HEK293 (cell line): ENCODE measurements at regions not wholly inside any gene's neighbourhood (a gene's known extent, or its start where the extent isn't known, plus 50 kb on each side); places are given as distances from the start of the nearest gene placed in this dataset.
A peak's percentile ranks its signal among the peaks of the same experiment; 100 is the strongest.

Experiments
- CTCF ChIA-PET: fragments of 350-600 bp; formaldehyde crosslinking; extraction: SDS; loops from one replicate; lab custom pipeline; 2021; ENCODE audit warnings: antibody characterized with exemption; lab: Yijun Ruan, JAX
- POLR2A ChIA-PET: fragments of 300-600 bp; formaldehyde crosslinking; extraction: SDS; loops from one replicate; lab custom pipeline; 2020; ENCODE audit warnings: antibody characterized with exemption, inconsistent platforms; lab: Yijun Ruan, JAX
- H3K27ac ChIP-seq: fragments of 200-500 bp; sonication (Bioruptor generic); 2 replicates; pipeline ENCODE4 v1.5.1; 2014; ENCODE audit warnings: low read depth, low read length, control low read depth, inconsistent platforms; ENCODE audit errors: extremely low read depth
- H3K36me3 ChIP-seq, 2 experiments: fragments of 200-500 bp in 1 of 2; sonication (Bioruptor generic) in 1 of 2; 1 replicate in 1 of 2; 2 replicates in 1 of 2; pipeline ENCODE4 v1.5.1; 2014 to 2017; ENCODE audit warnings: inconsistent platforms in 2 of 2, low read length in 2 of 2; ENCODE audit not compliant: control insufficient read depth in 2 of 2, insufficient read depth in 1 of 2
- H3K4me1 ChIP-seq: fragments of 200-500 bp; sonication (Bioruptor generic); 2 replicates; pipeline ENCODE4 v1.5.1; 2014; ENCODE audit warnings: mild to moderate bottlenecking, low read length, inconsistent platforms; ENCODE audit not compliant: control insufficient read depth, insufficient read depth
- H3K4me3 ChIP-seq: 2 replicates; pipeline ENCODE4 v1.5.1; 2011; ENCODE audit warnings: low read depth, mild to moderate bottlenecking, control low read depth, low read length, moderate library complexity
- H3K9me3 ChIP-seq: fragments of 200-500 bp; sonication (Bioruptor generic); 2 replicates; pipeline ENCODE4 v1.5.1; 2014; ENCODE audit warnings: low read depth, low read length, inconsistent platforms; ENCODE audit not compliant: control insufficient read depth, insufficient read depth
- HOXA7 ChIP-seq: sonication (generic); formaldehyde crosslinking; IDR thresholded peaks from 2 replicates; pipeline ENCODE4 v1.8.1; 2022; ENCODE audit warnings: missing genetic modification reagents, borderline replicate concordance
- SCRT2 ChIP-seq: fragments of 450-650 bp; formaldehyde crosslinking; IDR thresholded peaks from 2 replicates; pipeline ENCODE4 v1.5.1; 2016; ENCODE audit warnings: missing biosample characterization, missing genetic modification characterization
- SP3 ChIP-seq: fragments of 450-650 bp; formaldehyde crosslinking; IDR thresholded peaks from 2 replicates; pipeline ENCODE4 v1.5.1; 2016; ENCODE audit warnings: missing biosample characterization, missing genetic modification characterization
- TRIM28 ChIP-seq: IDR thresholded peaks from 2 replicates; pipeline ENCODE4 v1.6.1; 2011; ENCODE audit warnings: low read length, control low read depth, borderline replicate concordance
- ZBTB1 ChIP-seq: fragments of 450-650 bp; formaldehyde crosslinking; IDR thresholded peaks from 2 replicates; pipeline ENCODE4 v1.5.1; 2016; ENCODE audit warnings: missing biosample characterization, missing genetic modification characterization
- ZFHX2 ChIP-seq: fragments of 450-650 bp; formaldehyde crosslinking; conservative IDR thresholded peaks from 2 replicates; pipeline ENCODE4 v1.5.1; 2016; ENCODE audit warnings: missing biosample characterization, missing genetic modification characterization
- ZFP37 ChIP-seq: fragments of 450-650 bp; formaldehyde crosslinking; IDR thresholded peaks from 2 replicates; pipeline ENCODE4 v1.5.1; 2016; ENCODE audit warnings: missing biosample characterization, missing genetic modification characterization
- ZNF114 ChIP-seq: fragments of 450-650 bp; formaldehyde crosslinking; IDR thresholded peaks from 2 replicates; pipeline ENCODE4 v1.5.0; 2017; ENCODE audit warnings: missing biosample characterization, missing genetic modification characterization
- ZNF202 ChIP-seq: fragments of 450-650 bp; formaldehyde crosslinking; IDR thresholded peaks from 2 replicates; pipeline ENCODE4 v1.5.1; 2016; ENCODE audit warnings: missing biosample characterization, missing genetic modification characterization, borderline replicate concordance
- ZNF350 ChIP-seq: fragments of 450-650 bp; formaldehyde crosslinking; IDR thresholded peaks from 2 replicates; pipeline ENCODE4 v1.5.0; 2017; ENCODE audit warnings: missing biosample characterization, mild to moderate bottlenecking, missing genetic modification characterization
- ZNF404 ChIP-seq: fragments of 450-650 bp; formaldehyde crosslinking; IDR thresholded peaks from 2 replicates; pipeline ENCODE4 v1.5.1; 2017; ENCODE audit warnings: missing biosample characterization, missing genetic modification characterization
- ZNF426 ChIP-seq: fragments of 450-650 bp; formaldehyde crosslinking; IDR thresholded peaks from 2 replicates; pipeline ENCODE4 v1.5.1; 2017; ENCODE audit warnings: missing biosample characterization, missing genetic modification characterization, mild to moderate bottlenecking, inconsistent platforms, moderate library complexity
- ZNF521 ChIP-seq: fragments of 450-650 bp; formaldehyde crosslinking; IDR thresholded peaks from 2 replicates; pipeline ENCODE4 v1.5.1; 2017; ENCODE audit warnings: missing biosample characterization, mild to moderate bottlenecking, missing genetic modification characterization
- ZNF529 ChIP-seq: fragments of 450-650 bp; formaldehyde crosslinking; IDR thresholded peaks from 2 replicates; pipeline ENCODE4 v1.5.1; 2017; ENCODE audit warnings: missing genetic modification characterization, missing biosample characterization; ENCODE audit not compliant: insufficient replicate concordance
- ZNF558 ChIP-seq: fragments of 450-650 bp; formaldehyde crosslinking; IDR thresholded peaks from 2 replicates; pipeline ENCODE4 v1.5.1; 2016; ENCODE audit warnings: missing biosample characterization, missing genetic modification characterization
- ZNF596 ChIP-seq: fragments of 450-650 bp; IDR thresholded peaks from 2 replicates; pipeline ENCODE4 v1.5.0; 2018; ENCODE audit warnings: missing biosample characterization, mild to moderate bottlenecking, missing genetic modification characterization, moderate library complexity
- ZNF624 ChIP-seq: fragments of 450-650 bp; formaldehyde crosslinking; IDR thresholded peaks from 2 replicates; pipeline ENCODE4 v1.5.1; 2017; ENCODE audit warnings: missing biosample characterization, missing genetic modification characterization
- ZNF701 ChIP-seq: fragments of 450-650 bp; formaldehyde crosslinking; IDR thresholded peaks from 2 replicates; pipeline ENCODE4 v1.5.1; 2016; ENCODE audit warnings: missing biosample characterization, missing genetic modification characterization
- ZNF76 ChIP-seq: fragments of 450-650 bp; formaldehyde crosslinking; IDR thresholded peaks from 2 replicates; pipeline ENCODE4; 2016; ENCODE audit warnings: low read depth, missing biosample characterization, missing genetic modification characterization, borderline replicate concordance
- ZNF768 ChIP-seq: fragments of 450-650 bp; formaldehyde crosslinking; IDR thresholded peaks from 2 replicates; pipeline ENCODE4 v1.5.1; 2018; ENCODE audit warnings: missing biosample characterization, mild to moderate bottlenecking, missing genetic modification characterization
- ZNF791 ChIP-seq: fragments of 450-650 bp; formaldehyde crosslinking; IDR thresholded peaks from 2 replicates; pipeline ENCODE4 v1.5.1; 2016; ENCODE audit warnings: missing biosample characterization, missing genetic modification characterization
- TF ChIP-seq, protein P1 (sequence below): fragments of 450-650 bp; formaldehyde crosslinking; IDR thresholded peaks from 2 replicates; pipeline ENCODE4 v1.5.1; 2016; ENCODE audit warnings: missing biosample characterization, missing genetic modification characterization
- TF ChIP-seq, protein P2 (sequence below): fragments of 450-650 bp; formaldehyde crosslinking; IDR thresholded peaks from 2 replicates; pipeline ENCODE4 v1.5.1; 2016; ENCODE audit warnings: missing biosample characterization, missing genetic modification characterization
- TF ChIP-seq, protein P3 (sequence below): fragments of 450-650 bp; formaldehyde crosslinking; IDR thresholded peaks from 2 replicates; pipeline ENCODE4; 2016; ENCODE audit warnings: missing biosample characterization, missing genetic modification characterization
- TF ChIP-seq, protein P4 (sequence below): fragments of 450-650 bp; formaldehyde crosslinking; IDR thresholded peaks from 2 replicates; pipeline ENCODE4 v1.5.1; 2016; ENCODE audit warnings: missing biosample characterization, missing genetic modification characterization

DNA sequence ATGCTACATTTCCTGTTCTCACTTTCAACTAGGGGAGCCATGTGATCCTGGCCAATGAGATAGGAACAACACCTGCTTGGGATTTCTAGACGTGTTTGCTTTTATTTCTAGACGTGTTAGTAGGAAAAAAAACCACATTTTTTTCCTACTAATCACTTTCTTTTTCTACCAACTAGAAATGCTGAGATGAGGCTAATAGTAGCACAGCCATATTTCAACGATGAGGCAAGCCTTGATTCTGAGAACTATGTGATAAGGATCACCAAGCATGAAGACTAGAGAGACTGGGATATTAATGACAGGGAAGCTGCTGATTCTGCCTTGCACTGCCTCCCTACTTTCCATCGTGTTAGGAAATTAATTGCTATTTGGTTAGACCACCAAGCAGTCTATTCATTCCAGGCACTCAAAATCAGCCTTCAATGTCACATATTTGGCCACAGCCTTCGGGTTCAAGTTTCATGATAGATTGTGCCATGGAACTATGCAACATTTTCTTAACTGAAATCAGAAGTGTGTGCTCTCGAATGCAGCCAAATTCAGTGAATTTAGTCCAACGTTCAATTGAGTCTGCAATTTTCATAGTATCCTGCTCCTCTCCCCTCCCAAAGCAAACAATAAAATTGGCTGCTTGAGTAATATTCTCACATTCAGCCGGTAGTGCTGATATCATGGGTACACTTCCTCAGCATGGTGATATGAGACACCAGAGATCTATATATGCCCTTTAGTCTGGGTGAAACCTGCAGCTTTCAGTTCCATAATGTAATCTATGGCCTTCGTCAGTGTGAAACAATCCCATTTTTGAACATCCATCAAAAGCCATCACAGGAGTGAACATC lies 98.1 kb downstream of the GPR37 start:
- POLR2A ChIA-PET: no interaction called here
- H3K4me3 ChIP-seq: no peak overlapping the region

DNA sequence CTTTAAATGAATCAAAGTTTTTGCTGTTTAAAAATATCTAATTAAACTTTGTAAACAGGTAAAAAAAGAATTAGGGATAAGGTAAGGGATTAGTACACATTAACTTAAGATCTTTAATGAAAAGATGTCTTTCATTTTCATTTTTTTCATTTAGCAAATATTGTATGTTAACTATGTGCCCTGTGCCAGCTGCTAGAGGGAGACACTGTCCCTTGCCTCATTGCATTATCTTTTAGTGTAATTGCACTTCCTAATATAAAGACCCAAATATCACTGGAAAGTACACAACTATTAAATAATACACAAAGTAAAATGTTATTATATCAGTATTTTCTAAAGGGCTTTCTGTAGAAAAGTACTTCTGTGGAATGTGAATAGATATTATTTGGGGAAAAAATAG lies 102.7 kb downstream of the GPR37 start:
- POLR2A ChIA-PET: no interaction called here
- CTCF ChIA-PET: no interaction called here
- TF ChIP-seq, protein P1, sequence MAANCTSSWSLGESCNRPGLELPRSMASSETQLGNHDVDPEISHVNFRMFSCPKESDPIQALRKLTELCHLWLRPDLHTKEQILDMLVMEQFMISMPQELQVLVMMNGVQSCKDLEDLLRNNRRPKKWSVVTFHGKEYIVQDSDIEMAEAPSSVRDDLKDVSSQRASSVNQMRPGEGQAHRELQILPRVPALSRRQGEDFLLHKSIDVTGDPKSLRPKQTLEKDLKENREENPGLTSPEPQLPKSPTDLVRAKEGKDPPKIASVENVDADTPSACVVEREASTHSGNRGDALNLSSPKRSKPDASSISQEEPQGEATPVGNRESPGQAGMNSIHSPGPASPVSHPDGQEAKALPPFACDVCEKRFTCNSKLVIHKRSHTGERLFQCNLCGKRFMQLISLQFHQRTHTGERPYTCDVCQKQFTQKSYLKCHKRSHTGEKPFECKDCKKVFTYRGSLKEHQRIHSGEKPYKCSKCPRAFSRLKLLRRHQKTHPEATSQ (tag by site-specific recombination): no peak
- TF ChIP-seq, protein P2, sequence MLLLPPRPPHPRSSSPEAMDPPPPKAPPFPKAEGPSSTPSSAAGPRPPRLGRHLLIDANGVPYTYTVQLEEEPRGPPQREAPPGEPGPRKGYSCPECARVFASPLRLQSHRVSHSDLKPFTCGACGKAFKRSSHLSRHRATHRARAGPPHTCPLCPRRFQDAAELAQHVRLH: no peak
- no peak for TF ChIP-seq ZNF76
- no peak for TF ChIP-seq ZNF791 (tag by site-specific recombination)
- TF ChIP-seq ZNF426 (tag by site-specific recombination): no peak
- no peak for TF ChIP-seq ZNF404 (tag by site-specific recombination)
- TF ChIP-seq, protein P3, sequence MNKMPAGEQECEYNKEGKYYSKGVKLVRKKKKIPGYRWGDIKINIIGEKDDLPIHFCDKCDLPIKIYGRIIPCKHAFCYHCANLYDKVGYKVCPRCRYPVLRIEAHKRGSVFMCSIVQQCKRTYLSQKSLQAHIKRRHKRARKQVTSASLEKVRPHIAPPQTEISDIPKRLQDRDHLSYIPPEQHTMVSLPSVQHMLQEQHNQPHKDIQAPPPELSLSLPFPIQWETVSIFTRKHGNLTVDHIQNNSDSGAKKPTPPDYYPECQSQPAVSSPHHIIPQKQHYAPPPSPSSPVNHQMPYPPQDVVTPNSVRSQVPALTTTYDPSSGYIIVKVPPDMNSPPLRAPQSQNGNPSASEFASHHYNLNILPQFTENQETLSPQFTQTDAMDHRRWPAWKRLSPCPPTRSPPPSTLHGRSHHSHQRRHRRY: no peak
- no peak for TF ChIP-seq SCRT2 (tag by site-specific recombination)
- TF ChIP-seq ZNF114 (tag by site-specific recombination): no peak

More for the DNA sequence above, 98.1 kb downstream of the GPR37 start:
- H3K36me3 ChIP-seq: no peaks in the 10 kb centered on the region
- no peaks in the 10 kb centered on the region for H3K9me3 ChIP-seq
- no peak for TF ChIP-seq ZNF701 (tag by site-specific recombination)
- TF ChIP-seq ZNF791 (tag by site-specific recombination): no peak
- TF ChIP-seq ZFHX2 (tag by site-specific recombination): no peak
- no peak for TF ChIP-seq ZNF624
- TF ChIP-seq HOXA7 (CRISPR knock-in tag): no peak
- no peak for TF ChIP-seq ZNF596 (tag by site-specific recombination)
- CTCF ChIA-PET: no interaction called here
- H3K27ac ChIP-seq: no peak overlapping the region
- no peaks in the 10 kb centered on the region for H3K4me1 ChIP-seq

DNA sequence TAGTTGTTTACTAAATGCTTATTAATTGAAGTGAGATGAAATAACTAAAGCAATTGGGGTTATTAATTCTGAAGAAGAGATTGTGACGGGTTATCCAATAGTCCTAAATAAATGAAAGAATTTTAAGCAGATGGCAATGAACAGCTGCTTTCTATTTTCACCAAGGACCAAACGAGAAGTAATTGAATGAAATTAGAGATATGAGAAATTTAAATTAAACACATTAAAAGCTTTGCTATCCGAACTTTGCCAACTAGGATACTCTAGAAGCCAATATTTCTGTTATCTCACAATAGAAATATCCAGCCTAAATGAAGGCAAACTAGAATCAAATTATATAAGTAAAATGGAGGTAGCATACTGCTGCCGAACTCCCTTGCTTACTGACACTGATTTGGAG lies 103.2 kb downstream of the GPR37 start:
- no peak overlapping the region for H3K4me3 ChIP-seq
- POLR2A ChIA-PET: no interaction called here
- H3K4me1 ChIP-seq: no peaks in the 10 kb centered on the region
- no peak for TF ChIP-seq TRIM28
- no peak for TF ChIP-seq ZNF768 (tag by site-specific recombination)
- H3K36me3 ChIP-seq: no peaks in the 10 kb centered on the region
- CTCF ChIA-PET: interaction anchor here (0.7 kb wide), 1 partner anchor 508 kb away, joined by 3 read pairs; no protein-coding TSS in a partner anchor
- no peaks in the 10 kb centered on the region for H3K9me3 ChIP-seq
- H3K27ac ChIP-seq: no peak overlapping the region

More for the DNA sequence above, 102.7 kb downstream of the GPR37 start:
- Histone ChIP-seq H3K27ac (no peak overlapping the region), H3K4me3 (no peak overlapping the region), H3K9me3 (no peaks in the 10 kb centered on the region), H3K4me1 (no peaks in the 10 kb centered on the region), H3K36me3 (no peaks in the 10 kb centered on the region)

DNA sequence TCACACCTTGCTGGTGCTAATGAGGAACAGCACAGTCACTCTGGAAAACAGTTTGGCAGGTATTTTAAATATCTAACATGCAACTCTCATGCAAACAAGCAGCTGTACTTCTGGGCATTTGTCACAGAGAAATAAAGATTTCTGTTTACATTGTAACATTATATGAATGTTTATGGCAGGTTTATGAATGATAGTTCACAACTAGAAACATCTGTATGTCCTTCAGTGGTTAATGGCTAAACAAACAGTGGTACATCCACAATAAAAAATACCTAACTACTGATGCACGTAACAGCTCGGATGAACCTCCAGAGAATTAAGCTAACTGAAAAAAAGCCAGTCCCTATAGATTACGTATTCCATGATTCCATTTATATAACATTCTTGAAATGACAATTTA lies 109.6 kb downstream of the GPR37 start:
- Histone ChIP-seq H3K9me3 (no peaks in the 10 kb centered on the region), H3K27ac (no peak overlapping the region), H3K36me3 (no peaks in the 10 kb centered on the region), H3K4me1 (0 out of 2 replicates have a peak, but pooled peaks cover 3% of the 10 kb centered on the region), H3K4me3 (no peak overlapping the region)
- ChIA-PET CTCF (no interaction called here), POLR2A (no interaction called here)
- TF ChIP-seq ZNF350 (tag by site-specific recombination): no peak
- TF ChIP-seq ZNF521: no peak
- TF ChIP-seq ZNF404 (tag by site-specific recombination): no peak
- no peak for TF ChIP-seq ZNF558 (tag by site-specific recombination)
- no peak for TF ChIP-seq ZBTB1 (tag by site-specific recombination)
- TF ChIP-seq ZNF202 (tag by site-specific recombination): no peak
- TF ChIP-seq, protein P4, sequence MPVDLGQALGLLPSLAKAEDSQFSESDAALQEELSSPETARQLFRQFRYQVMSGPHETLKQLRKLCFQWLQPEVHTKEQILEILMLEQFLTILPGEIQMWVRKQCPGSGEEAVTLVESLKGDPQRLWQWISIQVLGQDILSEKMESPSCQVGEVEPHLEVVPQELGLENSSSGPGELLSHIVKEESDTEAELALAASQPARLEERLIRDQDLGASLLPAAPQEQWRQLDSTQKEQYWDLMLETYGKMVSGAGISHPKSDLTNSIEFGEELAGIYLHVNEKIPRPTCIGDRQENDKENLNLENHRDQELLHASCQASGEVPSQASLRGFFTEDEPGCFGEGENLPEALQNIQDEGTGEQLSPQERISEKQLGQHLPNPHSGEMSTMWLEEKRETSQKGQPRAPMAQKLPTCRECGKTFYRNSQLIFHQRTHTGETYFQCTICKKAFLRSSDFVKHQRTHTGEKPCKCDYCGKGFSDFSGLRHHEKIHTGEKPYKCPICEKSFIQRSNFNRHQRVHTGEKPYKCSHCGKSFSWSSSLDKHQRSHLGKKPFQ (tag by site-specific recombination): no peak
- no peak for TF ChIP-seq HOXA7 (CRISPR knock-in tag)
- no peak for TF ChIP-seq ZNF529 (tag by site-specific recombination)
- TF ChIP-seq SP3 (tag by site-specific recombination): peak; percentile 18; the same call in 1 of the 2 replicates
- no peak for TF ChIP-seq ZFP37 (tag by site-specific recombination)
